ENCODE measurements at regions not wholly inside any gene's neighbourhood (a gene's known extent, or its start where the extent isn't known, plus 50 kb on each side); places are given as distances from the start of the nearest gene placed in this dataset.
"Not testable (repeated sequence)": the region's sequence is repeated elsewhere in the genome, so short reads cannot be mapped to it uniquely, and the experiment has no call there.

- DNase-seq, result peak; percentile 17
These were observed 50.8 kb upstream of the ECHDC3 start for GRCh38 chr10:11691319-11691755.

GRCh38 chr10:11689945-11690736 is 52.0 kb upstream of the ECHDC3 start:
- no peak for DNase-seq

GRCh38 chr10:11688448-11688795 is 53.8 kb upstream of the ECHDC3 start:
- not testable (repeated sequence) for DNase-seq

- no peak for DNase-seq
These were observed 54.3 kb upstream of the ECHDC3 start for GRCh38 chr10:11687779-11688447.

- DNase-seq, result no peak
These were observed 54.8 kb upstream of the ECHDC3 start for GRCh38 chr10:11687357-11687771.

- DNase-seq, result no peak
These were observed 56.4 kb upstream of the ECHDC3 start for GRCh38 chr10:11685787-11686218.

- no peak for DNase-seq
These were observed 57.2 kb upstream of the ECHDC3 start for GRCh38 chr10:11684717-11685645.

- not testable (repeated sequence) for DNase-seq
These were observed 57.9 kb upstream of the ECHDC3 start for GRCh38 chr10:11684341-11684716.

- no peak for DNase-seq
These were observed 58.5 kb upstream of the ECHDC3 start for GRCh38 chr10:11683529-11684320.

GRCh38 chr10:11682851-11683250 is 59.3 kb upstream of the ECHDC3 start:
- DNase-seq, result no peak

GRCh38 chr10:11682267-11682683 is 59.9 kb upstream of the ECHDC3 start:
- DNase-seq, result no peak

GRCh38 chr10:11680496-11680895 is 61.7 kb upstream of the ECHDC3 start:
- no peak for DNase-seq

- DNase-seq, result no peak
These were observed 62.2 kb upstream of the ECHDC3 start for GRCh38 chr10:11679946-11680345.

GRCh38 chr10:11678074-11678793 is 63.9 kb upstream of the ECHDC3 start:
- DNase-seq, result no peak

- DNase-seq, result no peak
These were observed 64.7 kb upstream of the ECHDC3 start for GRCh38 chr10:11677480-11677879.

- no peak for DNase-seq
These were observed 62.2 kb upstream of the USP6NL start for GRCh38 chr10:11673346-11674280.

- DNase-seq, result no peak
These were observed 61.4 kb upstream of the USP6NL start for GRCh38 chr10:11672836-11673235.

GRCh38 chr10:11670381-11670780 is 58.9 kb upstream of the USP6NL start:
- DNase-seq, result no peak

- DNase-seq, result no peak
These were observed 57.6 kb upstream of the USP6NL start for GRCh38 chr10:11668847-11669610.

GRCh38 chr10:11667756-11668155 is 56.3 kb upstream of the USP6NL start:
- no peak for DNase-seq

Data from NCI-H2171 (cell line).